ENCODE measurements at regions not wholly inside any gene's neighbourhood (a gene's known extent, or its start where the extent isn't known, plus 50 kb on each side); places are given as distances from the start of the nearest gene placed in this dataset.

DNA sequence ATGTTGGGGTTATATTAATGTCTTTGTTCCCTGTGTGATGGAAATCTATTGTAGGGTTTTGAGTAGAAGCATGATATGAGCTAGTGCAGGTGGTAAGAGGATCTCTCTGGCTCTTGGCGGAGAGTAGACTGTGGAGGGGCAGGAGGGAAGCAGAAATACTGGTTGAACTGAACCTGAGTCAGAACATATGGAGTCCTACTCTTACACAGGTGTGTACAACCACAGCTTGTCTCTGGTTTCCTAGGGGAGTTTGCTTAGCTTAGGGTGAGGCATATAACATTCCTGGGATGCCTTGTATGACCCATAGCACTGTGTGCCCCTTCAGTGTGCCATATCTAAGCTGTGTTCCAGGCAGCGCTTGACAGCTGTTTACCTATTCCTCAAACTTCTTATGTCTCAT lies 97.3 kb upstream of the GCFC2 start:
- H3K4me3 Mint-ChIP-seq (ENCODE audit: unreplicated experiment): no peak overlapping the region
- POLR2A ChIA-PET: no interaction called here
- peaks cover 29% of the 10 kb centered on the region for H3K4me1 Mint-ChIP-seq (ENCODE audit: insufficient read depth, unreplicated experiment)
- DNase-seq (ENCODE audit: unreplicated experiment): no peak
- BruUV-seq (replicated peaks): no TSS peak
- intact Hi-C loops (cut with micrococcal nuclease): no loop called here
- no peaks in the 10 kb centered on the region for H3K36me3 Mint-ChIP-seq (ENCODE audit: insufficient read depth, unreplicated experiment)
- CTCF ChIA-PET: interaction anchor here (0.6 to 1.4 kb wide), 3 partner anchors 21 to 397 kb away, joined by 3 to 4 read pairs (median 4); no protein-coding TSS in a partner anchor
- H3K27me3 Mint-ChIP-seq (ENCODE audit: insufficient read depth, unreplicated experiment): no peaks in the 10 kb centered on the region
- H3K9me3 Mint-ChIP-seq (ENCODE audit: unreplicated experiment): no peaks in the 10 kb centered on the region
- TF ChIP-seq, protein P1, sequence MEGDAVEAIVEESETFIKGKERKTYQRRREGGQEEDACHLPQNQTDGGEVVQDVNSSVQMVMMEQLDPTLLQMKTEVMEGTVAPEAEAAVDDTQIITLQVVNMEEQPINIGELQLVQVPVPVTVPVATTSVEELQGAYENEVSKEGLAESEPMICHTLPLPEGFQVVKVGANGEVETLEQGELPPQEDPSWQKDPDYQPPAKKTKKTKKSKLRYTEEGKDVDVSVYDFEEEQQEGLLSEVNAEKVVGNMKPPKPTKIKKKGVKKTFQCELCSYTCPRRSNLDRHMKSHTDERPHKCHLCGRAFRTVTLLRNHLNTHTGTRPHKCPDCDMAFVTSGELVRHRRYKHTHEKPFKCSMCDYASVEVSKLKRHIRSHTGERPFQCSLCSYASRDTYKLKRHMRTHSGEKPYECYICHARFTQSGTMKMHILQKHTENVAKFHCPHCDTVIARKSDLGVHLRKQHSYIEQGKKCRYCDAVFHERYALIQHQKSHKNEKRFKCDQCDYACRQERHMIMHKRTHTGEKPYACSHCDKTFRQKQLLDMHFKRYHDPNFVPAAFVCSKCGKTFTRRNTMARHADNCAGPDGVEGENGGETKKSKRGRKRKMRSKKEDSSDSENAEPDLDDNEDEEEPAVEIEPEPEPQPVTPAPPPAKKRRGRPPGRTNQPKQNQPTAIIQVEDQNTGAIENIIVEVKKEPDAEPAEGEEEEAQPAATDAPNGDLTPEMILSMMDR (IDR thresholded peaks at IDR 0.05; ENCODE audit: unreplicated experiment): no peak
- no peak overlapping the region for H3K27ac Mint-ChIP-seq (ENCODE audit: low read depth, unreplicated experiment)

DNA sequence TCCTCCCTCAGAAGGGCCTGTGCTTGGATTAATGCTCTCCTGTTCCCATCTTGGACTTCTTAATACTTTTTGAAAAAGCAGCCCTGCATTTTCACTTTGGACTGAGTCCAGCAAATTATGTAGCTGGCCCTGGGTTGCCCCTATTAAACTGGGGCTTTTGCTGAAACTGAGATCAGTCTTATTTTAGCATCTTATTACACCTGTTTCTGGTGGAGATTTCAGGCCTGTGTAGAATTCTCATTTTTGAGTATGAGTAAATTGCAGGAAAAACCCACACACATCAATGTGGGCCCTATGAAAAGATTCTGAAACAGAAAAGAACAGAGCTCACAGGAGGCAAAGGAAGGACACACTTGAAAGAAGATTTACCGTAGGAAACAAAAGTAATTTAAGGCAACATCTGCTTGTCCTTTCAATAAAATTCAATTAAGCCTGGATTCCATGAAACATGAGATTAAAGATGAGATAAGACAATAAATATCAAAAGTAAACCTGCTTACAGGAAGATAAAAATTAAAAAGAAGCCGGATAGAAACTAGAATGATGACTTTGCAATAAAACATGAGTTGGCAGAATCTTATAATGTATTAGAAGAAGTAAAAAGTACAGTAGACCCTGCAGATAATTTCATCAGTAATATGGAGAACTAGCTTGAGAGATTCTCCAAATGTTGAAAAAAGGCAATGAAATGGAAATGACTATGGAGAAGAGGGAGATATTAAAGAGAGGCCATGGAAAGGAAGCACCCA lies 90.7 kb upstream of the GCFC2 start:
- Mint-ChIP-seq H3K4me1 (ENCODE audit: insufficient read depth, unreplicated experiment) (no peaks in the 10 kb centered on the region), H3K27me3 (ENCODE audit: insufficient read depth, unreplicated experiment) (no peaks in the 10 kb centered on the region), H3K27ac (ENCODE audit: low read depth, unreplicated experiment) (no peak overlapping the region), H3K9me3 (ENCODE audit: unreplicated experiment) (no peaks in the 10 kb centered on the region), H3K4me3 (ENCODE audit: unreplicated experiment) (no peak overlapping the region), H3K36me3 (ENCODE audit: insufficient read depth, unreplicated experiment) (no peaks in the 10 kb centered on the region)
- no peak for DNase-seq (ENCODE audit: unreplicated experiment)
- POLR2A ChIA-PET: no interaction called here
- CTCF ChIA-PET: interaction anchor here (0.6 to 1.1 kb wide), 2 partner anchors 14 to 104 kb away, joined by 3 read pairs; no protein-coding TSS in a partner anchor
- BruUV-seq (replicated peaks): no TSS peak
- TF ChIP-seq, protein P1 (IDR thresholded peaks at IDR 0.05; ENCODE audit: unreplicated experiment): no peak
- intact Hi-C loops (cut with micrococcal nuclease): no loop called here

DNA sequence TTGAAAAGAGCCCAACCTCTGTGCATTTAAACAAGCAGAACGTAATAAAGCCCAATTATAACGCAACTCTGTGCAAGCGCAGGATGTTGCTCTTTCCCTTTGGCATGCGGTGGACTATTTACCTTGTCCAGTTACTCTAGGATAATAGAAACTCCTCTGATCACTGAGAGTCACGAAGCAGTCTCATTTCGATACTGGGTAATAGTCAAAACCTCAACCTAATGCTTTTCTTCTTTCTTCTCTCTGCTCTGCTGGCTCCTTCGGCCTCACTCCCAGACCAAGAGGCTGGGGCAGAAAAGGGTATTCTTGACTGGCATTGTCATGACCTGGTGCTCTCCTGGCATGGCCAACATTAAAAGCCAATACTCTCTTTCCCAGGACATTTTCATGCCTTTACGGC lies 89.7 kb upstream of the GCFC2 start:
- H3K27ac Mint-ChIP-seq (ENCODE audit: low read depth, unreplicated experiment): no peak overlapping the region
- CTCF ChIA-PET: interaction anchor here (1.2 kb wide), 1 partner anchor 11 kb away, joined by 3 read pairs; no protein-coding TSS in a partner anchor
- no TSS peak for BruUV-seq (replicated peaks)
- POLR2A ChIA-PET: no interaction called here
- no peaks in the 10 kb centered on the region for H3K4me1 Mint-ChIP-seq (ENCODE audit: insufficient read depth, unreplicated experiment)
- no peaks in the 10 kb centered on the region for H3K36me3 Mint-ChIP-seq (ENCODE audit: insufficient read depth, unreplicated experiment)
- H3K27me3 Mint-ChIP-seq (ENCODE audit: insufficient read depth, unreplicated experiment): no peaks in the 10 kb centered on the region
- H3K4me3 Mint-ChIP-seq (ENCODE audit: unreplicated experiment): no peak overlapping the region
- H3K9me3 Mint-ChIP-seq (ENCODE audit: unreplicated experiment): no peaks in the 10 kb centered on the region
- DNase-seq (ENCODE audit: unreplicated experiment): no peak
- intact Hi-C loops (cut with micrococcal nuclease): no loop called here
- TF ChIP-seq, protein P1 (IDR thresholded peaks at IDR 0.05; ENCODE audit: unreplicated experiment): no peak

DNA sequence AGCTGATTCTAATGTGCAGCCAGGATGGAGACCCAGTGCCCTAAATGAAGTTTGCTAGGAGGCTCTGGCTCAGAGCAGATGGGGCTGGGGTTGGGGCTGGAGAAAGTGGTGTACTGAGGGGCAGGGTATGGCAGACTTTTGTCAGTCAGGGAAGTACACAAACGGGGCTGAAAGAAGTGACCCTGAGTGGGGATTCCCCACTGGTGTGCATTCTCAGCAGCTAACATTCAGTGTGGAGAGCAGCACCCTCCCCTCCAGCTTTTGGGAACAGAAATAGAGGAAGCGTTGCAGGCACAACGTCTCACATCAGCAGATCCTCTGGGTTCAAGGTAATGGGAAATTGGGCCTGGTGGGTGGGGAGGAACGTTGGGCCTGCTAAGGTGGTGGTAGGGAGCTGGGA lies 89.1 kb upstream of the GCFC2 start:
- intact Hi-C loops (cut with micrococcal nuclease): no loop called here
- DNase-seq (ENCODE audit: unreplicated experiment): no peak
- H3K9me3 Mint-ChIP-seq (ENCODE audit: unreplicated experiment): no peaks in the 10 kb centered on the region
- BruUV-seq (replicated peaks): no TSS peak
- ChIA-PET CTCF (interaction anchor here (1.2 kb wide), 1 partner anchor 10 kb away, joined by 3 read pairs; no protein-coding TSS in a partner anchor), POLR2A (no interaction called here)
- no peak overlapping the region for H3K27ac Mint-ChIP-seq (ENCODE audit: low read depth, unreplicated experiment)
- H3K27me3 Mint-ChIP-seq (ENCODE audit: insufficient read depth, unreplicated experiment): no peaks in the 10 kb centered on the region
- no peaks in the 10 kb centered on the region for H3K36me3 Mint-ChIP-seq (ENCODE audit: insufficient read depth, unreplicated experiment)
- TF ChIP-seq, protein P1 (IDR thresholded peaks at IDR 0.05; ENCODE audit: unreplicated experiment): no peak
- H3K4me3 Mint-ChIP-seq (ENCODE audit: unreplicated experiment): no peak overlapping the region
- no peaks in the 10 kb centered on the region for H3K4me1 Mint-ChIP-seq (ENCODE audit: insufficient read depth, unreplicated experiment)

All from MCF 10A (cell line).